Skin epidermis (tissue), 12 donors: ENCODE measurements at regions not wholly inside any gene's neighbourhood (a gene's known extent, or its start where the extent isn't known, plus 50 kb on each side); places are given as distances from the start of the nearest gene placed in this dataset.
"Not testable (repeated sequence)": the region's sequence is repeated elsewhere in the genome, so short reads cannot be mapped to it uniquely, and the experiment has no call there.

Experiments
- H3K27ac ChIP-seq, 21 experiments: fragments of 200-600 bp; sonication (generic) in 11 of 21; one replicate each; pipeline ENCODE4 v1.5.0; 2020; ENCODE audit warnings: mild to moderate bottlenecking in 3 of 21, inconsistent platforms in 2 of 21, moderate library complexity in 2 of 21
- H3K4me3 ChIP-seq, 7 experiments: fragments of 200-600 bp; sonication (generic) in 2 of 7; one replicate each; pipeline ENCODE4 v1.5.0; 2020; ENCODE audit warnings: inconsistent platforms in 2 of 7, mild to moderate bottlenecking in 2 of 7, moderate library complexity in 1 of 7

DNA sequence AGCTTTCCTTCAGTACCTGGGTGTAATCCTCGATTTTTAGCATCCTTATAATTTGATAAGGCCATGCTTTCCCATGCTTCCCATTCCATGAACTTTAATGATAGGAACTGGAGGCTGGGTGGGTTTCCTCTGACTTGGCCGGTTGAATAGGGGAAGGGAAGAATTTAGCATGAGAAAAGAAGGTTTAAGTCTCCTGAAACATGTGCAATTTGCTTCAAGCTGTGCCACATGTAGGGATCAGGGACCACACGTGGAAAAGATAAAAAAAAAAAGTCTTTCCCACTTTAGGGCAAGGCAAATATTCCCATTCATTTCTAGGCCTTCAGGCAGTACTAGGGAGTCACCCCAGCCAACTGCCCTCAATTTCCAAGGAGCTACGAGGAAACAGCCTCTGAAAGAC lies 900.3 kb downstream of the DSC3 start:
- no peak overlapping the region for H3K27ac ChIP-seq
- no peak overlapping the region for H3K4me3 ChIP-seq

DNA sequence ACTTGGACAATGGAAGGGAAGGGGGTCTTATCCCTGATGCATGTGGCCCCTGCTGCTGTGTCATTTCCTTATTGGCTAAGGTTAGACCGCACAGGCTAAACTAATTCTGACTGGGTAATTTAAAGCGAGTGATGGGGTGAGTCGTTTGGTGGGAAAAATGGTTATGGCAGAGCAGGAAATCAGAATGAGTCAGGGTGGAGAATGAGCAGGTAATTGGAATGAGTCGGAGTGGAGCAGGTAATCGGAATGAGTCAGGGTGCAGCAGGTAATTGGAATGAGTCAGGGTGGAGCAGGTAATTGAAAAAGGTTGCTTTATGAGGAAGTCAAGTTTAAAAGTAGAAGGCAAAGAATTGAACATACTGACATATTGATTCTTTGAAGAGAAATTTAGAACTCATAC lies 901.0 kb downstream of the DSC3 start:
- H3K4me3 ChIP-seq, H3K27ac ChIP-seq: not testable (repeated sequence)

DNA sequence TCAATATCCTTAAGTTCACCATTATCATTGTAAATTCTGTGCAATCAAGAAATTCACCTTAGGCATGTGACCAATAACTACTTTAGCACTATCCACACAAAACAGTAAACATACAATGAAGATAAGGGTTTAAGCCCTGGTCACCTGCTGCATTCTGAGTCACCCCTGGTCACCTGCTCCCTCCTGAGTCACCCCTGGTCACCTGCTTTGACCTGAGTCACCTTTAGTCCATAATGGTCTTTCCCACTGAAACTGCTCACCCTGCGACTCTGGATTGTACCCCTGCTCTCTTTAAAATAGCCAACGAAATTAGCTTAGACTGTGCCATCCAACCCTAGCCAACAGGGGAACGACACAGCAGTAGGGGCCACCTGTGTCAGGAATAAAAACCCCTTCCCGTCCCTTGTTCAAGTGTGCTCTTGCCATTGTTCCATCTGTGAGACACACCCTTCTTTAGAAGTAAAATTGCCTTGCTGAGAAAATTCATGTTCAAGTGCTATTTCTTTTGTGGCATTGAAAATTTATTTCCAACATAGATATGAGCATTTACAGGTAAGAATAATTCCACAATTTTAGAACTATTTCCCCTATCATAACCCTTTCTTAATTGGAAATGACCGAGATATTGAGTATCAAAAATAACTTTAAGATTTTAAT lies 902.8 kb downstream of the DSC3 start:
- H3K4me3 ChIP-seq, result no peak overlapping the region
- no peak overlapping the region for H3K27ac ChIP-seq

DNA sequence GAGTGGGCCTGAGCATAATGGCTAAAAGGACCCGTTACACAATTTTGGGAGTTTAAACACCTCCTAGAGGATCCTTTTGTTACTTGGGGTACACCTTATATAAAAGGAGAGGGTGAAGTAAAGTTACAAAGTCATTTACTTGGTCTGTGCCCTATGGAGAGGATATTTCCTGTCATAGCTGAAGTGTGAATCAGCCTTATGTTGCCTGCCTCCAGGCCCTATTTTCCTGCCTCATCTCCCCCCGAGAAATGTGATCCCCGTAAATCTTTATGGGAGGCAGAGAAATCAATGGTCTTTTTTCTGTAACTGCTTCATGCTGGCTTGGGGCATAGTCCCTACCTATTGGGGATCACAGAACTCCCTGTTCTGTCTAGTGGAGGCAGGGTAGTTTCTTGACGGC lies 906.6 kb downstream of the DSC3 start:
- H3K4me3 ChIP-seq, result no peak overlapping the region
- H3K27ac ChIP-seq, result no peak overlapping the region

DNA sequence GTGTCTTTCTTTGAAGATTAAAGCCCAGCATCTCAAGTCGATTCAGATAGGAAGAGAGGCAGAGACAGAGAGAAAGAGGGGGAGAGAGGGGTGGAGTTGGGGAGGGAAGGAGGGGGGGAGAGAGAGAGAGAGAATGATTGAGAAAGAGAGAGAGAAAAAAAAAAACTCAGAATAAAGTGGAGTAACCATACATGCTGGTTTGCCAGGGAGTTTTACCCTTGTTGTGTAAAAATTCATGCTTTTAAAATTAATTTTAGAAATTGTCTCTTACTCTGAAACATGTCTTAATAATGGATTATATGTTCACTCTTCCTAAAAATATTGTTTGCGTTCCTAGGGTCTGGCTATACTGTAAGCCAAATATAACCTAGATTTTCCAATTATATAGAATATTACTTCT lies 908.5 kb downstream of the DSC3 start:
- Histone ChIP-seq H3K4me3 (no peak overlapping the region), H3K27ac (no peak overlapping the region)

DNA sequence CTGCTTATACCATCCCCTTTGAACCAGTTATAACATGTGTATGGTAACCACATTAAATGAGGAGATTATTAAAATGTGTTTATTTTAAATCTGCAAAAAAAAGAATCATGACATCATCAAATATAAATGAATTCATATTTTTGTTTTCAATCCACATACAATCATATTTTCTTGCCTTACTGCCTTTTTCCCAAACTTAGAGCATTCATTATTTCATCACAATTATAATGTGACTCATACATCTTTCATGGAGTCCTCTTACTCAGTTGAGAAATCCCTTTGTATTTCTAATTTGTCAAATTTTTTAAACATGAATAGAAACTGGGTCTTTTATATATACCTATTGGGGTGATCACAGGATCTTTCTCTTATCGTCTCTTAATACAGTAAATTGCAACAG lies 909.6 kb downstream of the DSC3 start:
- no peak overlapping the region for H3K4me3 ChIP-seq
- H3K27ac ChIP-seq, result no peak overlapping the region

DNA sequence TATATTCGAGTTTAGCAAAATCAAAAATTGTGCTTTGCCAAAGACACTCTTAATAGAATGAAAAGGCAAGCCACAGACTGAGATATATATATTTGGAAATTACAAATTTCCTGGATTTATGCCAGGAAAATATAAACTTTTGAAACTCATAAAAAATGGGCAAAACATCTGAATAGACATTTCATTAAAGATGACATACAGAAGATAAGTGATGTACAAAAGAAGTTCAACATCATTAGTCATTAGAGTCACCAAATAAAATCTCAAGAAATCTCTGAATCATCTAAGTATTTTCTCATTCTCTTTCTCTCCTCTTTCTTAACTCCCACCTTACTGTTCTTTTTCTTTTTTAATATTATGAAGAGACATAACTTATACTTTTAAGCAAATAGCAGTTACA lies 921.1 kb downstream of the DSC3 start:
- no peak overlapping the region for H3K4me3 ChIP-seq
- H3K27ac ChIP-seq, result no peak overlapping the region

DNA sequence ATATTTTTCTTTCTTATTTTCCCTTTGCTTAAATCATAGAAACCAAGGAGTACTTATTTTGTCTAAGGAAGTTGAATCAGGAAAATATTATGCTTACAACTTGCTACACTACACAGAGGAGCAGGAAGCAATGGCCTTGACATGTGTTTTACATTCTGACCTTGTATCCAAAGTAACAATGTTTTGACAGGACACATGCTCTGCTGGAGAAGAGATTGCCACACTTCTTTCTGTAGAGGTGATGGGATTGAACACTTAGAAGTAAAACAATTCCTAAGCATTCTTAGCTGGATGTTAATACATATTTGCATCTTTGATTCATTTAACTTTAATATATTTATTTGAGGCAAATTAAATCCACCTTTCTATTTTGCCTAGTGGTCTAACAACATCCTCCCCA lies 929.1 kb downstream of the DSC3 start:
- H3K27ac ChIP-seq, result no peak overlapping the region
- no peak overlapping the region for H3K4me3 ChIP-seq

DNA sequence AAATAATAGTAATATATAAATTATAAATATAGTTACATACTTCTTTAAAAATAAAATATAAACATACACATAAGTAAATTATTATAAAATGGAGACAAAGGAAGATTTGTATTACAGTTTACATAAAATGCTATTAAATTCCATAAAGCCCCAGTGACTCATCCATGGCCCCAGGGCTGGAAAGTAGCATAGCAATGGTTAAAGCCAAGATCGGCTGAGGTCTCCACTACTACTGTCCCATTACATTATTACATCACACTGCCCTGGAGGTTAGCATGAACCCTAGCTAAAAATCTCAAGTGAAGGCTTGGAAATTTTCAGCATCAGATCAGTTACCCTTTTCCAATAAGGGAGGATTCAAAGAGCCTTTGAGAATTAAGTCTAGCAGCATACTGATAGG lies 936.2 kb downstream of the DSC3 start:
- H3K27ac ChIP-seq, result no peak overlapping the region
- no peak overlapping the region for H3K4me3 ChIP-seq

DNA sequence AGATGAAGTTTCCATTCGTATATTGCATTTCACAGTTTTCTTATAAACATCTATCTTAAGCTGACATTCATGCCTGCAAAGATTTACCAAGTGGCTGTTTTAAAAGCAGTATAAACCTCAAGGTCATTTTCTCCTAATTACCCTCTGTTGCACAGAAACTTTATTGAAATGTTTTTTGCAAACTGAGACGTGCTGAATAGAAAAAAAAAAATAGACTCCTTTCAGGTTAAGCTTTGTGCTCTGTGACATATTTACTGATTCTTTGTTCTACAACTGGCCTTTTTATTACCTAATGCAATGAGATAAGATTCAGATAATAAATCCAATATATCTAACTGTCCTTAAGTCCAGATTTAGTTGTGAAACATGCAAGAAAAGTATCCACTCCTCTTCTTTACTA lies 938.7 kb downstream of the DSC3 start:
- H3K4me3 ChIP-seq, result no peak overlapping the region
- no peak overlapping the region for H3K27ac ChIP-seq

DNA sequence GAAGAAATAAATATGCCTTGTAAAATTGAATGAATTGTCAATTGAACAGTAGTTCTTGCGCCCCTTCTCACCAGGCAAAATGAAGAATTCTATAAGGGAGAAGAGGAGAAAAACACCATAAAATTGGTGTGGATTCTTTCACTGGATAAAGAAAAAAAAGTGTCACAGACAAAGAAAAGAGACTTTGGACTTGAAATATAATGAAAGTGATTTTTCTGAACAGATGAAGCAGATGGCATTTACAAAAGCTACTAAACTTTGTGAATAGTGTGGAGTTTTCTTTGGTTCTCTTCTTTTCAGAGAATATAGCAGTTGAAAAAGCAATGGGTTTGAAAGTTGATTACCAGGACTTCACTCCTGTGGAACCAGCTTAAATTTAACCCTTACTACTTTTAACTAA lies 945.7 kb downstream of the DSC3 start:
- H3K4me3 ChIP-seq, result no peak overlapping the region
- no peak overlapping the region for H3K27ac ChIP-seq

DNA sequence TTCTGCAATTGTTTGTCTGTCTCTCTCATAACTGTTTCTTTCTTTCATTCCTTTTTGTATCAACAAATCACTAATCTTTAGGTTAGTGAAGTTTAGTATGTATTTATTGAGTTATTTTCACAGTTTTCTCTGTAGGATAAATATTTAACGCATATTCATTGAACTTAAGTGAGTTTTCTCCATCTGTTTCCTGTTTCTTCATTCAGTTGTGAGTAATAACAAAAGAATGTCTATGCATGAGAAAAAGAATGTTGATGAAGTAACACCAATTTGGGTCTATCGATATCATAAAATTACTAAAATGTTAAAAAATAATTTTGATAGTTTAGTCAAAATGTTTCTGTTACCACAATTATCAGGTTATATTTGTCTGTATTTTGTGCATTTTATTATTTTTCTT lies 948.0 kb downstream of the DSC3 start:
- H3K4me3 ChIP-seq, result no peak overlapping the region
- no peak overlapping the region for H3K27ac ChIP-seq

DNA sequence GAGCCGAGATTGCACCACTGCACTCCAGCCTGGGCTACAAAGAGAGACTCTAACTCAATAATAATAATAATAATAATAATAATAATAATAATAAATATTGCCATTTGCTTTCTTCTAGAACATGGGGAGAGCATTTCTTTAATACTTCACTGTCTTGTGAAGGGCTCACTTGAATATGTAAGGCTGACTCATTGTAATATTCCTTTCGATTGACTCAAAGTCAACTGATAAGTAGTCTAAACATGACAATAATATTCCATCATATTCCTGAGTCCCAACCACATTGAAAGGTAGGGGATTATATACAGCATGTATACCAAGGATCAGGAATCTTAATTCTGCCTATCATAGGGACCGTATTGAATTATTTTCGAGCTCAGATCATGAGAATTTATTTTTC lies 949.2 kb downstream of the DSC3 start:
- H3K4me3 ChIP-seq, result no peak overlapping the region
- no peak overlapping the region for H3K27ac ChIP-seq

DNA sequence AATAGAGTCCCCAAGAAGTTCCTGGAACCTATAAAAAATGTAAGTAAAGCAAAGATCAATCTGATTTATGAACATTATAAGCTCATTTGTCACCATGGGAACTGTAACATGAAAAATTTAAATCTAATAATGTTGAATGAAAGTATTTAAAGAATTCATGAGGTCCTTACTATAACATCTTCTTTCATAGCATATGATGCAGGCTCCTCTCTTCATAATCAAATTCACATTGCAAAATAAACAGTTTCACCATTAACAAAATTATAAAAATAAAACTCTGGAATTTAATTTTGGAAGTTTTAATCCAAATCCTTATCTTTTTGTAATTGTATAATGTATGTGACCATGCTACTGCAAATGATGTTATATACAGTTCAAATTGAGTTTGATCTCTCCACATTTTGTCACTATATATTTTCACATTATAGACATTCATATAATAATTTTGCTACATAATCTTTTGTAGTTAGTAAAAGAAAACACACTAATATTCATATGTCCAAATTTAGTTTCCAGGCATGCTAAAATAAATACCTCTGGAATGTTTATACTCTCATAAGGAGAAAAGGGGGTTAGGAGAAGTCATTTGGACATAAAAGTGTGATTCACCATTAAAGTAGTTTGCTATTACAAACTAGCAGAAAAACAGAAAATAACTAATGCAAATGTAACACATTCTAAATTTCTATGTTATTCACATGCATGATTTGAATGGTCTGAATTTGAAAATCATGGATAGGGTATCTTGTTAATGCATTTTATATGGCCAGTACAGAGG lies 954.1 kb downstream of the DSC3 start:
- H3K4me3 ChIP-seq, result no peak overlapping the region

DNA sequence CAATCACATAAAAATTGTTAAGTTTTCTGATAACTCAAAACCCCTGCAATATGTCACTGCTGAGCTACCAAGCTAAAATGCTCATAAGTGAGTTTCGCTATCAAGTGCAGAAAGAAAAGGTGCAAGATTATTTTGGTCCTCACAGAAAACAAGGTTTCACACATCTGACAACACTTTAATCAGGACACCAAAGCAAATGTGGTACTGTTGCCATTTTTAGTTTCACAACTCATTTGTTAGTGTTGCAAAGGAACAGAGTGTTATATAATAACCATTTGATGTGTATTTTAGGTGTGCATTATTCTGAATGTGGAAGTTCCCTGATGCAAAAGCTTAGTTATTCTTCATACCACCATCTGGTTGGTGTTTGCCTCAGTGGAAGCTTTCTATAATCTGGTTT lies 956.2 kb downstream of the DSC3 start:
- Histone ChIP-seq H3K4me3 (no peak overlapping the region), H3K27ac (no peak overlapping the region)

More for the DNA sequence above, 954.1 kb downstream of the DSC3 start:
- no peak overlapping the region for H3K27ac ChIP-seq

DNA sequence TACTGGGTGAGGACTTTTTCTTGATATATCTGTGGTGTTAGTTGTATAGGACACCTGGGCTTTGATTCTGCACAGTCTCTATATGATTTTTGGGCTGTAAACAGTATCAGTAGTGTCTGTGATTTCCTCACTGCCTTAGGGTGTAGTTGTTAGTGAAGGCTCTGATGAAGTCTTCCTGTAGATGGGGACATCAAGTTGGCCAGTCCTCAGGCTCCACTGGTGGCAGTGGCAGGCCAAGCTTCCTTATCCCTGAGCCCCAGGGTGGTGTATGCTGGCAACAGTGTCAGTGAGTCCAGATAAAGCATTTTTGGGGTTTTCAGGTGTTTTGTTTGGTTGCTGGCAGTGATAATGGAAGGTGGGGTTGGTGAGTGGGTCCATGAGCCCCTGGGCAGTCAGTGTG lies 961.4 kb downstream of the DSC3 start:
- Histone ChIP-seq H3K27ac (no peak overlapping the region), H3K4me3 (no peak overlapping the region)

DNA sequence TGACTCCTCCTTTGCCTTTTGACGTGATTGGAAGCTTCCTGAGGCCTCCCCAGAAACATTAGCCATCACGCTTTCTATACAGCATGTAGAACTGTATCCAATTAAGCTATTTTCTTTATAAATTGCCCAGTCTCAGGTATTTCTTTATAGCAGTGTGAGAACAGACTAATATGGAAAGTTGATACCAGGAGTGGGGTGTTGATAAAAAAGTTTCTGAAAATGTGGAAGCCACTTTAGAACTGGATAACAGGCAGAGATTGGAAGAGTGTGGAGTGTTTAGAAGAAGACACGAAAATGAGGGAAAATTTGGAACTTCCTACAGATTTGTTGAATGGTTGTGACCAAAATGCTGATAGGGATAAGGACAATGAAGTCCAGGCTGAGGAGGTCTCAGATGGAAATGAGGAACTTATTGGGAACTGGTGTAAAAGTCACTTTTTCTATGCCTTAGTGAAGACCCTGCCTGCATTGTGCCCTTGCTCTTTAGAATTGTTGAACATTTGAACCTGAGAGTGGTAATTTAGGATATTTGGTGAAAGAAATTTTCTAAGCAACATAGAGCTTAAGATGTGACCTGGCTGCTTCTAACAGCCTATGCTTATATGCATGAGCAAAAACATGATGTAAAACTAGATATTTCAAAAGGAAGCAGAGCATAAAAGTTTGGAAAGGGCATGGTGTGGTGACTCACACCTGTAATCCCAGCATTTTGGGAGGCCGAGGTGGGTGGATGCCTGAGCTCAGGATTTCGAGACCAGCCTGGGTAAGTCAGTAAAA lies 969.7 kb downstream of the DSC3 start:
- Histone ChIP-seq H3K4me3 (no peak overlapping the region), H3K27ac (no peak overlapping the region)

DNA sequence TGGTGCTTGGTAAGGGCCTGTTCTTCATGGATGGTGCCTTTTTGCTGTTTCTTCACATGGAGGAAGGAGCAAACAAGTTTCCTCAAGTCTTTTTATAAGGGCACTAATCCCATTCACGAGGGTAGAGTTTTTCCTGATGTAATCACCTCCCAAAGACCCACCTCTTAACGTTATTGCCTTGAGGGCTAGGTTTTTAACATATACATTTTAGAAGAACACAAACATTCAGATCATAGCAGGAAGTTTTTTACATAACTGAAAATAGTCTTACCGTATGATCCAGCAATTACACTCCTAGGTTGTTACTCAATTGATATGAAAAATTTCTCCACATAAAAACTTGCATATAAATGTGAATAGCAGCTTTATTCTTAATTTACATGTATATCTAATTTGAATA lies 976.3 kb downstream of the DSC3 start:
- Histone ChIP-seq H3K4me3 (no peak overlapping the region), H3K27ac (no peak overlapping the region)

DNA sequence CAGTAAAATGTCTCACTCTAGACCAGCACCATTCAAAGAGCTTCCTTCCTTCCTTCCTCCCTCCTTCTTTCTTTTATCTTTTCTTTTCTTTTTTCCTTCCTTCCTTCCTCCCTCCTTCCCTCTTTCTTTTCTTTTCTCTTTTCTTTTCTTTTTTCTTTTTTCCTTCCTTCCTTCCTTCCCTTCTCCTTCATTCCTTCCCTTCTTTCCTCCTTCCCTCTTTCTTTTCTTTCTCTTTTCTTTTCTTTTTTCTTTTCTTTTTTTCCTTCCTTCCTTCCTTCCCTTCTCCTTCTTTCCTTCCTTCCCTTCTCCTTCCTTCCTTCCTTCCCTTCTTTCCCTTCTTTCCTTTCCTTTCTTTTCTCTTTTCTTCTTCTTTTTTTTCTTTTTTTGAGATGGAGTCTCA lies 985.1 kb downstream of the DSC3 start:
- H3K4me3 ChIP-seq, result no peak overlapping the region

DNA sequence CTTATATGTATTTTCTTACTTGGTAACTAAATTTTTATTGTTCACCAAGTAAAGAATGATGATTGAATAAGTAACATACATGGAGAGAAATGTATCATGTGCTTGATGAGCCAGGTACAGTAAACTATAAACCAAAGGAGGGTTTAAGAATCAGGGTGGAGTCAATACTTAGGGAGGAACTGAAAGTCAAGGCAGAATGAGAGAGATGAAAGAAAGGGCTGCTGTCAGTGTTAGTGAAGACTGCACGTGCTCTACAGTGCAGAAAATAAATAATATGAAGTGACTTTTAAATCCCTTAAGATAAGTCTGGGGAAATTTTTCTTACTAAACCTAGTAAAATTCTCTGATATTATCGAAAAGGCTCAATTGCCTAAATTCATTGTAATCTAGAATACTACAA lies 986.0 kb downstream of the DSC3 start:
- no peak overlapping the region for H3K4me3 ChIP-seq
- no peak overlapping the region for H3K27ac ChIP-seq

More for the DNA sequence above, 985.1 kb downstream of the DSC3 start:
- H3K27ac ChIP-seq, result no peak overlapping the region

DNA sequence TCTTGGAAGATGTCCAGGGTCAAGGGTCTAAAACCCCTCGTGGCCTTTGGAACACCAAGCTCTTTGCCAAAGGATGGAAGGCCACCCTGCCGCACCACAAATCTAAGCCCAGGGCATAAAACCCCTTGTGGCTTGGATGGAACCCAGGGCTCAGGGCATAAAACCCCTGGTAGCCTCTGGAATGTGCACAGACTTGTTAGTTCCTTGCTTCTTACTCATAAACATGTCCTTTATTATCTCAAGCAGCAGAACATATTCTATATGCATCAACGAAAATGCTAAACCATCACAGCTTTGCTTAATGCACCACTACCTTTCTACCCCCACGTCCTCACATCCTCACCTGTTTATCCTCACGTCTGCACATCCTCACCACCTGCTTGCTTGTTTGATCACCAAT lies 998.0 kb downstream of the DSC3 start:
- Histone ChIP-seq H3K27ac (no peak overlapping the region), H3K4me3 (no peak overlapping the region)
